ENCODE measurements at regions not wholly inside any gene's neighbourhood (a gene's known extent, or its start where the extent isn't known, plus 50 kb on each side); places are given as distances from the start of the nearest gene placed in this dataset.

DNA sequence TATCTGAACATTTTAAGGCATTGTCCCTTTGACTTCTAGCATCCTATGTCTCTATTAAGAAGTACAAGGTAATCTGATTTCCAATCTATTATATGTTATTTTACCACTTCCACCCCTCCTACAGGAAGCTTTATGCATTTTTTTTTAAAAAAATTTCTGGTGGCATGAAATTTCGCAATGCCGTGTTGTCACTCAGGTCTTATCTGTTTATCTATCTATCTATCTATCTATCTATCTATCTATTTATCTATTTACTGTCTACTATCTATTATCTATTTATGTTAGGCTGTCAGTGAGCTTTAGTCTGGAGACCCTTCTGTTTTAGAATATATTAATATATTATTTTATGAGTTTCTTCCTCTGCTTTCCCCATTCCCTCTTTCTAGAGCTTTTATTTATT lies 125.3 kb upstream of the FAM9C start:
- TF ChIP-seq, protein P1, sequence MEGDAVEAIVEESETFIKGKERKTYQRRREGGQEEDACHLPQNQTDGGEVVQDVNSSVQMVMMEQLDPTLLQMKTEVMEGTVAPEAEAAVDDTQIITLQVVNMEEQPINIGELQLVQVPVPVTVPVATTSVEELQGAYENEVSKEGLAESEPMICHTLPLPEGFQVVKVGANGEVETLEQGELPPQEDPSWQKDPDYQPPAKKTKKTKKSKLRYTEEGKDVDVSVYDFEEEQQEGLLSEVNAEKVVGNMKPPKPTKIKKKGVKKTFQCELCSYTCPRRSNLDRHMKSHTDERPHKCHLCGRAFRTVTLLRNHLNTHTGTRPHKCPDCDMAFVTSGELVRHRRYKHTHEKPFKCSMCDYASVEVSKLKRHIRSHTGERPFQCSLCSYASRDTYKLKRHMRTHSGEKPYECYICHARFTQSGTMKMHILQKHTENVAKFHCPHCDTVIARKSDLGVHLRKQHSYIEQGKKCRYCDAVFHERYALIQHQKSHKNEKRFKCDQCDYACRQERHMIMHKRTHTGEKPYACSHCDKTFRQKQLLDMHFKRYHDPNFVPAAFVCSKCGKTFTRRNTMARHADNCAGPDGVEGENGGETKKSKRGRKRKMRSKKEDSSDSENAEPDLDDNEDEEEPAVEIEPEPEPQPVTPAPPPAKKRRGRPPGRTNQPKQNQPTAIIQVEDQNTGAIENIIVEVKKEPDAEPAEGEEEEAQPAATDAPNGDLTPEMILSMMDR (IDR thresholded peaks at IDR 0.05) = no peak
- TF ChIP-seq POLR2A (IDR thresholded peaks at IDR 0.05) = no peak
- peaks cover 26% of the 10 kb centered on the region for H3K4me1 ChIP-seq
- ATAC-seq (no peak), DNase-seq (no peak)
- WGBS, 2 donors = 94 to 100% methylated on average over 2 of the region's 2 CpGs
- intact Hi-C loops (cut with DNase I) = no loop called here
- no peak overlapping the region for H3K27ac ChIP-seq
- H3K36me3 ChIP-seq (replicated peaks in 1 of 2; ENCODE audit: insufficient read depth in 1 of 2, low read depth in 2 of 2) = no peaks in the 10 kb centered on the region
- H3K4me3 ChIP-seq = no peak overlapping the region
- H3K27me3 ChIP-seq = no peaks in the 10 kb centered on the region
- H3K9me3 ChIP-seq = no peaks in the 10 kb centered on the region

DNA sequence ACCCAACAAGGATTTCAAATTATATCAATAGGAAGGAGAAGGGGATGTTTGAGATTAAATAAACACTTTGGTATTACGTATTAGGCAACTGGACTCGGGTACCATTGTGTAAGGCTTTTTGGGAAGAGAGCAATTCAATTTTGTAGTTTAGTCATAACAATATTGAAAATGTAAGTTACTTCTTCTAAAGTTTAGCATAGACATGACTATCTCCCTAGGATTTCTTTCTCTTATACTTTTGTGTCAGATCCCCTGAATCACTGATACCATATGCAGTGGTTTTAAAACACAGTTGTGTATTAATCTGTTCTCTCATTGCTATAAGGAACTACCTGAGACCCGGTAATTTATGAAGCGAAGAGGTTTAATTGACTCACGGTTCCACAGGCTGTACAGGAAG lies 123.8 kb upstream of the FAM9C start:
- TF ChIP-seq POLR2A (IDR thresholded peaks at IDR 0.05) = no peak
- TF ChIP-seq, protein P1 (IDR thresholded peaks at IDR 0.05) = no peak
- DNase-seq (no peak), ATAC-seq (no peak)
- Histone ChIP-seq H3K4me1 (peaks cover 20% of the 10 kb centered on the region), H3K4me3 (no peak overlapping the region), H3K9me3 (no peaks in the 10 kb centered on the region), H3K27ac (peak overlapping the region in 1 of 4 donors; percentile 41), H3K27me3 (no peaks in the 10 kb centered on the region), H3K36me3 (replicated peaks in 1 of 2; ENCODE audit: insufficient read depth in 1 of 2, low read depth in 2 of 2) (no peaks in the 10 kb centered on the region)
- WGBS, 2 donors = 80 to 88% methylated on average over 5 of the region's 5 CpGs
- intact Hi-C loops (cut with DNase I) = no loop called here

DNA sequence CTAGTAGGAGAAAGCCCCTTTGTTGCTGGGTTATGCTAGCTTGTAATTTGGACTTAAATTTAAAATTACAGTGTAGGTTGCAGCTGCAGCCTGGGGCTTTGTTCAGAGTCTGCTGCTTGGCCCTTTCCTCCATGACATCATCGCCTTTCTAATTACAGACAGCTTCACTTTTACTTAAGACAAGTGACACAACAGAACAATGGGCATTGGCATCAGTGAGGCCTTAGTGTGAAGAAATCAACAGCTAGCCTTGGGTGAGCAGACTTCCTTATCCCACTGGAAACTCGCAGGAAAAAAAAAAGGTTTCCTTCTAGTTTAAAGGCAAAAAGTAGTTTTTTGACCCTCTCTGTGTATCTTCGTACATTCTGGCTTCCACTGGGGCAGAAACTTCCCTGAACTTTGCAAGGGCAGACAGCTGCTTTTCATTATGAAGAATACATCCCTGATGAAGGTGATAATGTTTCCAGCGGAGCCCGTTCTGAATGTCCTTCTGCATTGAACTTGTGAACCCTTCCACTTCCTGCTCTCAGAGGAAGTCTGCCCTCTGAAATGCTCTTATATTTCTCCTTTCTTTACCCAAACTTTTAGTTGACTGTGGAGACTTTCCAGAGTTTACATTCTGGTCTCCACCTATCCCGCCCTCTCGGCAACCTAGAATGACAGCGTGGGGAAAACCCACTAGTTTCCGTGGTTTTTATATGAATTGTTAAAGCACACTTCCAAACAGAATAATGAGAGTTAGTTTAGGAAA lies 123.2 kb upstream of the FAM9C start:
- Histone ChIP-seq H3K27ac (peak overlapping the region in 2 of 4 donors; percentile 17 to 41), H3K27me3 (no peaks in the 10 kb centered on the region), H3K4me3 (no peak overlapping the region), H3K36me3 (replicated peaks in 1 of 2; ENCODE audit: insufficient read depth in 1 of 2, low read depth in 2 of 2) (no peaks in the 10 kb centered on the region), H3K9me3 (no peaks in the 10 kb centered on the region), H3K4me1 (peaks cover 20% of the 10 kb centered on the region)
- no peak for TF ChIP-seq POLR2A (IDR thresholded peaks at IDR 0.05)
- TF ChIP-seq, protein P1 (IDR thresholded peaks at IDR 0.05) = no peak
- ATAC-seq = no peak
- peak in 1 of 4 donors; percentile 10 for DNase-seq
- 69 to 78% methylated on average over 9 of the region's 9 CpGs for WGBS, 2 donors
- intact Hi-C loops (cut with DNase I) = no loop called here

DNA sequence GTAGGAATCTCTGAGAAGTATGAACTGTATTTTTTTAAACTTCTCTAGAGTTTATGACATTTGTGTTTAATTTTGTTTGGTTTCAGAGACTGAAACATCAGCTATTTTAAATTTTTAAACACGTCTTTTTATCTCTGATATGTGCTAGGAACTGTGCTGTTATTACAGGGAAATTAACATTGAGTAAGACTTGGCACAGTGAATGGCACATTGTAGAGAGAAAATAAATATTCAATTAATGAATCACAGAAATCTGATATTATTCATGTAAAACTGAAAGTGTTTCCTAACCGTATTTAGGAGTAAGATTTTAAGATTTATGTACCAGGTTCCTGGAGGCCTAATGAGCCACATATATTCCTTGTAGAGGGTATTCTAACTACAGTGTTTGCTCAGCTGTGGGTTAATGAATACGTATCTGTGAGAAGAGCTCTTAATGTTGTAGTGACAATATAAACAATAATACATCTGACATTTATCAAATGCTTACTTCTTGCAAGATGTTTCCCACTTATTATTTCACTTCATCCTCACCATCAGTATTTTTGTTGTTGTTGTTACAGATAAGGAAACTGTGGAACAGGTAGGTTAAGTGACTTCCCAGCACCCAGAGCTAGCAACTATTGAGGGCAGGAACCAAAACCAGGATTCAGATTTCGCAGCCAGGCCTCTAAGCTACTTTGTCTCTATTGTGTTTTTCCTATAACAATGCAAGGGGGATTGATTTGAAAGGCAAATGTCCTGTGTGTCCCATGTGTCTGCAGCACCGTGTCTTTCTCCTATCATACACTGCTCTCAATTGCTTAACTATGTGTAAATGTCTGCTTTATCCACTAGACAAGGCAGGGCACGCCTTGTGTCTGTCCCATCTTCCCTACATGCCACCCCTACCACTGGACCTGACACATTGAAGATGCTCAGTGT lies 121.1 kb upstream of the FAM9C start:
- H3K27me3 ChIP-seq = no peaks in the 10 kb centered on the region
- H3K36me3 ChIP-seq (replicated peaks in 1 of 2; ENCODE audit: insufficient read depth in 1 of 2, low read depth in 2 of 2) = no peaks in the 10 kb centered on the region
- 51 to 52% methylated on average over 6 of the region's 6 CpGs for WGBS, 2 donors
- H3K4me3 ChIP-seq = no peak overlapping the region
- intact Hi-C loops (cut with DNase I) = no loop called here
- peaks cover 24% of the 10 kb centered on the region for H3K4me1 ChIP-seq
- DNase-seq (no peak), ATAC-seq (no peak)
- no peak for TF ChIP-seq POLR2A (IDR thresholded peaks at IDR 0.05)
- TF ChIP-seq, protein P1 (IDR thresholded peaks at IDR 0.05) = no peak
- peak overlapping the region in 2 of 4 donors; percentile 21 to 25 for H3K27ac ChIP-seq
- H3K9me3 ChIP-seq = no peaks in the 10 kb centered on the region

Data from body of pancreas (tissue), 4 donors.